H1 (cell line): ENCODE measurements at regions not wholly inside any gene's neighbourhood (a gene's known extent, or its start where the extent isn't known, plus 50 kb on each side); places are given as distances from the start of the nearest gene placed in this dataset.

Source experiments
- ASH2L ChIP-seq: fragments of 200-600, 300-600 bp; sonication (generic); IDR thresholded peaks from one replicate; pipeline ENCODE4 v1.7.1; 2017; ENCODE audit warnings: low read length
- ATF3 ChIP-seq: IDR thresholded peaks from 2 replicates; pipeline ENCODE4 v1.6.1; 2011; ENCODE audit warnings: low read depth, mild to moderate bottlenecking, low read length; ENCODE audit not compliant: insufficient read depth
- HDAC2 ChIP-seq, 2 experiments: fragments of 300-600 bp in 1 of 2; sonication (generic) in 1 of 2; IDR thresholded peaks; 2 replicates each; pipeline ENCODE4 v1.6.1; 2011 to 2012; ENCODE audit warnings: low read depth in 2 of 2, low read length in 2 of 2, mild to moderate bottlenecking in 2 of 2, moderate library complexity in 2 of 2, borderline replicate concordance in 1 of 2, inconsistent platforms in 1 of 2
- KDM5A ChIP-seq: fragments of 200-600 bp; IDR thresholded peaks from 2 replicates; pipeline ENCODE4 v1.7.1; 2012; ENCODE audit warnings: mild to moderate bottlenecking, low read length, inconsistent platforms, mixed read lengths
- NRF1 ChIP-seq: IDR thresholded peaks from 2 replicates; pipeline ENCODE4 v1.6.1; 2011; ENCODE audit warnings: mild to moderate bottlenecking, low read depth, low read length, improper control_type of control experiment
- POLR2A ChIP-seq, 2 experiments: IDR thresholded peaks; 1 replicate in 1 of 2; 2 replicates in 1 of 2; pipeline ENCODE4 v1.6.1; 2011; ENCODE audit warnings: low read depth in 2 of 2, low read length in 2 of 2, mild to moderate bottlenecking in 2 of 2; ENCODE audit errors: control extremely low read depth in 1 of 2
- POU5F1 ChIP-seq: IDR thresholded peaks from 2 replicates; pipeline ENCODE4 v1.6.1; 2011; ENCODE audit warnings: low read depth, mild to moderate bottlenecking, low read length, moderate library complexity
- RBBP5 ChIP-seq: IDR thresholded peaks from 2 replicates; pipeline ENCODE4 v1.7.1; 2012; ENCODE audit warnings: low read depth, mild to moderate bottlenecking, inconsistent platforms, low read length, moderate library complexity, borderline replicate concordance
- SIX5 ChIP-seq: IDR thresholded peaks from 2 replicates; pipeline ENCODE4 v1.6.1; 2011; ENCODE audit warnings: mild to moderate bottlenecking, low read depth, low read length
- TCF12 ChIP-seq: IDR thresholded peaks from 2 replicates; pipeline ENCODE4 v1.6.1; 2011; ENCODE audit warnings: low read depth, mild to moderate bottlenecking, low read length

- TF ChIP-seq HDAC2 (IDR thresholded peaks at IDR 0.05; ENCODE audit: borderline replicate concordance in 1 of 2, low read depth in 2 of 2, low read length in 2 of 2), result no peak
- TF ChIP-seq RBBP5, result no peak
- no peak for TF ChIP-seq ASH2L
- no peak for TF ChIP-seq POU5F1
- TF ChIP-seq ATF3, result no peak
- no peak for TF ChIP-seq POLR2A (IDR thresholded peaks at IDR 0.05; ENCODE audit: control extremely low read depth in 1 of 2, low read depth in 2 of 2, low read length in 2 of 2)
- TF ChIP-seq NRF1, result no peak
- no peak for TF ChIP-seq TCF12
- TF ChIP-seq SIX5, result no peak
- TF ChIP-seq KDM5A, result no peak
These were observed 101.6 kb upstream of the TEX51 start (continued) for GRCh38 chr2:126796931-126797621.
